ENCODE measurements at regions not wholly inside any gene's neighbourhood (a gene's known extent, or its start where the extent isn't known, plus 50 kb on each side); places are given as distances from the start of the nearest gene placed in this dataset.
"Not testable (repeated sequence)": the region's sequence is repeated elsewhere in the genome, so short reads cannot be mapped to it uniquely, and the experiment has no call there.

GRCh38 chr10:114751856-114752255 lies 69.7 kb upstream of the FHIP2A start (continued):
- TF ChIP-seq ZNF462 (CRISPR knock-in tag; IDR thresholded peaks at IDR 0.05) (no peak), CTCF (conservative IDR thresholded peaks at IDR 0.05; ENCODE audit: low read depth in 2 of 2) (no peak), ZNF331 (CRISPR knock-in tag; IDR thresholded peaks at IDR 0.05; ENCODE audit: low read depth) (no peak), POLR2AphosphoS5 (IDR thresholded peaks at IDR 0.05; ENCODE audit: low read depth) (no peak)

- ATAC-seq, result not testable (repeated sequence)
These were observed 69.0 kb upstream of the FHIP2A start for GRCh38 chr10:114752570-114752969.

More at GRCh38 chr10:114752570-114752969, 69.0 kb upstream of the FHIP2A start:
- not testable (repeated sequence) for H3K36me3 ChIP-seq (ENCODE audit: insufficient read depth); H3K4me3 ChIP-seq; H3K27me3 ChIP-seq (ENCODE audit: insufficient read depth); H4K20me1 ChIP-seq (replicated peaks; ENCODE audit: insufficient read depth); H3K27me3 Mint-ChIP-seq (ENCODE audit: insufficient read depth, low read depth, poor library complexity); H3K27ac ChIP-seq (ENCODE audit: low read depth); H3K9me2 ChIP-seq (ENCODE audit: insufficient read depth); H3K4me1 Mint-ChIP-seq; H3K4me1 ChIP-seq (ENCODE audit: insufficient read depth); H2AFZ ChIP-seq; H3K79me2 ChIP-seq (replicated peaks; ENCODE audit: insufficient read depth); H3K27ac Mint-ChIP-seq; H3K4me3 Mint-ChIP-seq; H3K36me3 Mint-ChIP-seq (ENCODE audit: low read depth); H3K4me2 ChIP-seq; H3F3A ChIP-seq (replicated peaks; ENCODE audit: low read depth); H3K9me3 Mint-ChIP-seq; DNase-seq (ENCODE audit: low spot score)
